ENCODE measurements at regions not wholly inside any gene's neighbourhood (a gene's known extent, or its start where the extent isn't known, plus 50 kb on each side); places are given as distances from the start of the nearest gene placed in this dataset.

DNA sequence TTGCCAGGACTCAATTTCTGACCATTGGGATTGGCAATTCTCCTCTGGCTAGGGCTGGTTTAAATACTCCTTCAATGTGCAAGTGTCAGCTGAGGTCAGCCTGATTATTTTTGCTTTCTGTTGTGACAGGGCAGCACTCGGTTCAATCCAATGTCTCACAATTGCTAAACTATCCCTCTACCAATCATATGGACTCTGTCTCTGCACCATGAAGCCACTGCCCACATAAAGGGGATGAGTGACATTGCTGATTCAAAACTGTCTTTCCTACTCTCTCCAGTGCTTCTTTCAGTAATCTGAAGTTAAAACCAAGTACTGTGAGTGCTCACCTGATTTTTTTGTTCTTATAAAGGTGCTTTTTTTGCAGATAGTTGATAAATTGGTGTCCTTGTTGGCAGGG is 1030.7 kb downstream of the GLUD2 start:
- DNase-seq: no peak
- H3K4me3 ChIP-seq: no peak overlapping the region
- 40 to 57% (median 54%) methylated on average over 1 of the region's 1 CpG for WGBS, 3 donors
- intact Hi-C loops (cut with DNase I): no loop called here
- no peaks in the 10 kb centered on the region for H3K4me1 ChIP-seq (ENCODE audit: insufficient read depth)
- no peaks in the 10 kb centered on the region for H3K9me3 ChIP-seq
- no peaks in the 10 kb centered on the region for H3K27me3 ChIP-seq
- no peak overlapping the region for H3K27ac ChIP-seq
- TF ChIP-seq EP300 (IDR thresholded peaks at IDR 0.05) (no peak), POLR2A (IDR thresholded peaks at IDR 0.05) (no peak)
- TF ChIP-seq, protein P1, sequence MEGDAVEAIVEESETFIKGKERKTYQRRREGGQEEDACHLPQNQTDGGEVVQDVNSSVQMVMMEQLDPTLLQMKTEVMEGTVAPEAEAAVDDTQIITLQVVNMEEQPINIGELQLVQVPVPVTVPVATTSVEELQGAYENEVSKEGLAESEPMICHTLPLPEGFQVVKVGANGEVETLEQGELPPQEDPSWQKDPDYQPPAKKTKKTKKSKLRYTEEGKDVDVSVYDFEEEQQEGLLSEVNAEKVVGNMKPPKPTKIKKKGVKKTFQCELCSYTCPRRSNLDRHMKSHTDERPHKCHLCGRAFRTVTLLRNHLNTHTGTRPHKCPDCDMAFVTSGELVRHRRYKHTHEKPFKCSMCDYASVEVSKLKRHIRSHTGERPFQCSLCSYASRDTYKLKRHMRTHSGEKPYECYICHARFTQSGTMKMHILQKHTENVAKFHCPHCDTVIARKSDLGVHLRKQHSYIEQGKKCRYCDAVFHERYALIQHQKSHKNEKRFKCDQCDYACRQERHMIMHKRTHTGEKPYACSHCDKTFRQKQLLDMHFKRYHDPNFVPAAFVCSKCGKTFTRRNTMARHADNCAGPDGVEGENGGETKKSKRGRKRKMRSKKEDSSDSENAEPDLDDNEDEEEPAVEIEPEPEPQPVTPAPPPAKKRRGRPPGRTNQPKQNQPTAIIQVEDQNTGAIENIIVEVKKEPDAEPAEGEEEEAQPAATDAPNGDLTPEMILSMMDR (IDR thresholded peaks at IDR 0.05): no peak
- H3K36me3 ChIP-seq: no peaks in the 10 kb centered on the region

DNA sequence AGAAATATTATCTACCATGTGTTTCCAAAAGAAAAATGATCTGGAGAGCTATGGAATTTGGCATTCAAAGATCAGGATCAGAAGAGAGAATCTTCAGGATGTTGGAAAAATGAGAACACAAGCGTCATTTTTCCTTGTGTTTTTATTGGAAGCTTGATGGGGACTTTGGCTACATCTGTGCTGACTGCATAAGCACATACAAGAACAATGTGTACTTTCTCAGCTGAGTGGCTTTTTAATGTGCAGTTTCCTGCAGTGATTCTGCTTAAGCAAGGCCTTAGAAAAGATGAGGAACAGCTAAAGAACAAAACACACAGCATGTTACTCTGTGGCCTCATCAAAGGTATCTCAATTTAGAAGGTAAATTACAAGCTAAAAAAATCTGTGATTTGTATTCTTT is 1039.9 kb downstream of the GLUD2 start:
- intact Hi-C loops (cut with DNase I): no loop called here
- Histone ChIP-seq H3K9me3 (no peaks in the 10 kb centered on the region), H3K27ac (no peak overlapping the region), H3K4me3 (no peak overlapping the region), H3K27me3 (no peaks in the 10 kb centered on the region), H3K36me3 (no peaks in the 10 kb centered on the region), H3K4me1 (ENCODE audit: insufficient read depth) (no peaks in the 10 kb centered on the region)
- no peak for DNase-seq
- no peak for TF ChIP-seq EP300 (IDR thresholded peaks at IDR 0.05)
- 0% methylated on average over 1 of the region's 1 CpG for WGBS, 3 donors

DNA sequence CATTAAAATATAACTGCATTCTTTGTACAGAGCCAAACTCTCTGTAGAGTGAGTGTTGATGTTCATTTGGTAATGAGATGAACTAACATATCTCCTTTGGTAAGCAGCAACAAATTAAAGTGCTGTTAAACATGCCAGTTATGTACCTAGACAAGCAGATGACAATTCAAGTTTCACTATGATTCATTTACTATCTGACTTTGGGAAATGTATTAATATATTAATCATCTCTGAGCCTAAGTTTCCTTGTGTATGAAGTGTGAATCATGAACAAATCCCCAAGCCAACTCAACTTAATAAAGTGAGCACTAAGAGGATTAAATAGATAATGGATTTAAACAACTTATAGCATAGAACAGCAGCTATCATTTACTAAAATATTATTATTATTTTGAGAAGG is 1044.2 kb downstream of the GLUD2 start:
- no peak for DNase-seq
- H3K27ac ChIP-seq: no peak overlapping the region
- H3K27me3 ChIP-seq: no peaks in the 10 kb centered on the region
- no peaks in the 10 kb centered on the region for H3K9me3 ChIP-seq
- H3K36me3 ChIP-seq: no peaks in the 10 kb centered on the region
- intact Hi-C loops (cut with DNase I): no loop called here
- H3K4me1 ChIP-seq (ENCODE audit: insufficient read depth): no peaks in the 10 kb centered on the region
- H3K4me3 ChIP-seq: no peak overlapping the region
- no peak for TF ChIP-seq EP300 (IDR thresholded peaks at IDR 0.05)
- no peak for TF ChIP-seq POLR2A (IDR thresholded peaks at IDR 0.05)
- TF ChIP-seq, protein P1 (IDR thresholded peaks at IDR 0.05): no peak

DNA sequence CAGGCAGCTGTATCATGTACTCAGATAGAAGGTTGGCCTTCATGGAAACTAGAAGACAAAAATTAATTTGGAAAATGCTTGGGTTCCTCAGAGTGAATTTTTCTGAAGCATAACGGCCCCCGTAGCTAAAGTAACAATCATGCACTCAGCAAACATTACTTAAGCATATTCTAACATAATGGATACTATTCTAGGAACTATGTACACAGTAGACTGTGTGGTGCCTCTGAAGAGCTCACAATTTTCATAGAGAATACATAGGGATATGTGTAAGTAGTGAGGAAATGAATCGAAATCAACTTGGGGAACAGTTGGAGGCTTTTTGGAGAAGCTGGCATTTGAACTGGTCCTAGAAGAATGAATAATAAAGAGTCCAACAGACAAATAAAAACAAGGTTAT is 1045.0 kb downstream of the GLUD2 start:
- Histone ChIP-seq H3K4me1 (ENCODE audit: insufficient read depth) (no peaks in the 10 kb centered on the region), H3K4me3 (no peak overlapping the region), H3K36me3 (no peaks in the 10 kb centered on the region), H3K27ac (no peak overlapping the region), H3K9me3 (no peaks in the 10 kb centered on the region), H3K27me3 (no peaks in the 10 kb centered on the region)
- WGBS, 3 donors: 76% methylated on average over 3 of the region's 3 CpGs
- intact Hi-C loops (cut with DNase I): no loop called here
- TF ChIP-seq, protein P1 (IDR thresholded peaks at IDR 0.05): no peak
- no peak for TF ChIP-seq EP300 (IDR thresholded peaks at IDR 0.05)
- no peak for TF ChIP-seq POLR2A (IDR thresholded peaks at IDR 0.05)
- DNase-seq: no peak

DNA sequence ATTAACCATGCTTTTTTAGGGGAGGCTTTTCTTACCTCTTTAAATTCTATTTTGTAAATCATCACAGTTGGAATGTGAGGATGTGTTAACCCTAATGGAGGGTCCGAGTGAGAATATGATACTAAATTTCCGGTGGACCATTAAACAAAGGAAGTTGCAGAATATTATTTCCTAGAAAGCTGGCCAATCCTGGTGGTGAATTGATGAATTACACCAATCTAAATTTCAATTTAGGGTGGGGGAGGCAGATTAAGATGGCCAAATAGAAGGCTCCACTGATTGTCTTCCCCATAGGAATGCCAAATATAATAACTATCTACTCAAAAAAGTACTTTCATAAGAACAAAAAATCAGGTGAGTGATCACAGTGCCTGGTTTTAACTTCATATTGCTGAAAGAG is 1045.6 kb downstream of the GLUD2 start:
- Histone ChIP-seq H3K36me3 (no peaks in the 10 kb centered on the region), H3K4me1 (ENCODE audit: insufficient read depth) (no peaks in the 10 kb centered on the region), H3K27ac (no peak overlapping the region), H3K4me3 (no peak overlapping the region), H3K9me3 (no peaks in the 10 kb centered on the region), H3K27me3 (no peaks in the 10 kb centered on the region)
- no peak for DNase-seq
- intact Hi-C loops (cut with DNase I): no loop called here
- 64 to 84% (median 80%) methylated on average over 2 of the region's 2 CpGs for WGBS, 3 donors
- no peak for TF ChIP-seq POLR2A (IDR thresholded peaks at IDR 0.05)
- TF ChIP-seq EP300 (IDR thresholded peaks at IDR 0.05): no peak
- TF ChIP-seq, protein P1 (IDR thresholded peaks at IDR 0.05): no peak

Measured in ovary (tissue), 7 donors.